Sigmoid colon (tissue), 6 donors: ENCODE measurements at regions not wholly inside any gene's neighbourhood (a gene's known extent, or its start where the extent isn't known, plus 50 kb on each side); places are given as distances from the start of the nearest gene placed in this dataset.

Source experiments
- DNase-seq: peaks from one replicate; pipeline ENCODE4 v3.0.0-alpha.2; 2019
- H3K27ac ChIP-seq, 4 donors: fragments of 200-600 bp; sonication (generic); one replicate each; pipeline ENCODE4 v1.5.1; 2016 to 2019; ENCODE audit warnings: mild to moderate bottlenecking in 1 of 4
- H3K27me3 ChIP-seq, 3 donors: fragments of 200-600 bp; sonication (generic); one replicate each; pipeline ENCODE4 v1.5.1; 2019; ENCODE audit warnings: mild to moderate bottlenecking in 1 of 3
- H3K36me3 ChIP-seq, 4 donors: fragments of 200-600 bp; sonication (generic); one replicate each; pipeline ENCODE4 v1.5.1; 2016 to 2019
- H3K4me1 ChIP-seq, 4 donors: fragments of 200-600 bp; sonication (generic); one replicate each; pipeline ENCODE4 v1.5.1; 2017 to 2019
- H3K4me3 ChIP-seq, 4 donors: fragments of 200-600 bp; sonication (generic); one replicate each; pipeline ENCODE4 v1.5.1; 2017 to 2019; ENCODE audit warnings: mild to moderate bottlenecking in 2 of 4, moderate library complexity in 1 of 4
- H3K9me3 ChIP-seq, 4 donors: fragments of 200-600 bp in 3 of 4; sonication (generic) in 3 of 4; one replicate each; pipeline versions ENCODE4 v1.5.1 to v1.6.1; 2013 to 2019
- EP300 ChIP-seq, 4 donors: sonication (generic); formaldehyde crosslinking; IDR thresholded peaks; one replicate each; pipeline ENCODE4 v1.6.1; 2017; ENCODE audit warnings: antibody characterized with exemption in 4 of 4
- POLR2A ChIP-seq, 2 donors: fragments of 450-650 bp; IDR thresholded peaks; one replicate each; pipeline ENCODE4 v1.6.1; 2016; ENCODE audit warnings: antibody characterized with exemption in 2 of 2, mild to moderate bottlenecking in 2 of 2, moderate library complexity in 2 of 2
- POLR2AphosphoS5 ChIP-seq, 4 donors: sonication (generic); formaldehyde crosslinking; IDR thresholded peaks; one replicate each; pipeline ENCODE4 v1.6.1; 2017; ENCODE audit warnings: antibody characterized with exemption in 4 of 4
- WGBS, 2 donors: extraction: QIAGEN DNeasy Blood & Tissue Kit; methylation state at CpG; one replicate each; pipeline ENCODE4 v1.1.7; 2013; 5-methylcytosine and 5-hydroxymethylcytosine counted together
- intact Hi-C: fragments of 100-400 bp; cut with DNase I; formaldehyde crosslinking; loops from one replicate; pipeline ENCODE4 v1.15.1; 2023
- TF ChIP-seq, protein P1 (sequence below), 4 experiments: fragments of 450-650 bp in 3 of 4; fragments of 200-600 bp in 1 of 4; IDR thresholded peaks; one replicate each; pipeline ENCODE4 v1.5.1; 2016 to 2019; ENCODE audit warnings: antibody characterized with exemption in 4 of 4, mild to moderate bottlenecking in 3 of 4, moderate library complexity in 2 of 4
- donor health status: healthy with polysubstance abuse.
- donor health status: healthy.

DNA sequence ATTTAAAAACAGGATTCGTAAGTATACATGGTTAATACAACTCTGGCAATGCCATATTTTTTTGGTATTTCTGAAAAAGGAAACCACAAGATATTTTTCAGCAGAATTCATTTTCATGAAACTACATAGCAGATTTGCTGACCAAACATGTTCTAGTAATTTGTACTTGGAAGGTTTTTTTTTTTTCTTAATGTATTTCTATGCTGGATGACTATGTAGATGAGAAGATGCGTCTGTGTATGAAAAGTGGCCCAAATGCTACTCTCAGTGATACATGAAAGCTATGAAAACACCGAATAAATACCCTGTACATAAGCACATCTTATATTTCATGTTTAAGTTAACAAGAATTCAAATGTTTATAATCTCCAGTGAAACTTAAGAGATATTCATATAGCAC is 400.9 kb upstream of the CYLC2 start:
- no peak overlapping the region for H3K4me3 ChIP-seq
- no peaks in the 10 kb centered on the region for H3K27me3 ChIP-seq
- 84 to 86% methylated on average over 3 of the region's 3 CpGs for WGBS, 2 donors
- no peaks in the 10 kb centered on the region for H3K9me3 ChIP-seq
- no peaks in the 10 kb centered on the region for H3K36me3 ChIP-seq
- no peak overlapping the region for H3K27ac ChIP-seq
- intact Hi-C loops, result no loop called here
- no peaks in the 10 kb centered on the region for H3K4me1 ChIP-seq
- no peak for DNase-seq
- TF ChIP-seq EP300 (IDR thresholded peaks at IDR 0.05), result no peak
- no peak for TF ChIP-seq POLR2AphosphoS5 (IDR thresholded peaks at IDR 0.05)
- no peak for TF ChIP-seq POLR2A (IDR thresholded peaks at IDR 0.05)
- TF ChIP-seq, protein P1, sequence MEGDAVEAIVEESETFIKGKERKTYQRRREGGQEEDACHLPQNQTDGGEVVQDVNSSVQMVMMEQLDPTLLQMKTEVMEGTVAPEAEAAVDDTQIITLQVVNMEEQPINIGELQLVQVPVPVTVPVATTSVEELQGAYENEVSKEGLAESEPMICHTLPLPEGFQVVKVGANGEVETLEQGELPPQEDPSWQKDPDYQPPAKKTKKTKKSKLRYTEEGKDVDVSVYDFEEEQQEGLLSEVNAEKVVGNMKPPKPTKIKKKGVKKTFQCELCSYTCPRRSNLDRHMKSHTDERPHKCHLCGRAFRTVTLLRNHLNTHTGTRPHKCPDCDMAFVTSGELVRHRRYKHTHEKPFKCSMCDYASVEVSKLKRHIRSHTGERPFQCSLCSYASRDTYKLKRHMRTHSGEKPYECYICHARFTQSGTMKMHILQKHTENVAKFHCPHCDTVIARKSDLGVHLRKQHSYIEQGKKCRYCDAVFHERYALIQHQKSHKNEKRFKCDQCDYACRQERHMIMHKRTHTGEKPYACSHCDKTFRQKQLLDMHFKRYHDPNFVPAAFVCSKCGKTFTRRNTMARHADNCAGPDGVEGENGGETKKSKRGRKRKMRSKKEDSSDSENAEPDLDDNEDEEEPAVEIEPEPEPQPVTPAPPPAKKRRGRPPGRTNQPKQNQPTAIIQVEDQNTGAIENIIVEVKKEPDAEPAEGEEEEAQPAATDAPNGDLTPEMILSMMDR (IDR thresholded peaks at IDR 0.05), result no peak

DNA sequence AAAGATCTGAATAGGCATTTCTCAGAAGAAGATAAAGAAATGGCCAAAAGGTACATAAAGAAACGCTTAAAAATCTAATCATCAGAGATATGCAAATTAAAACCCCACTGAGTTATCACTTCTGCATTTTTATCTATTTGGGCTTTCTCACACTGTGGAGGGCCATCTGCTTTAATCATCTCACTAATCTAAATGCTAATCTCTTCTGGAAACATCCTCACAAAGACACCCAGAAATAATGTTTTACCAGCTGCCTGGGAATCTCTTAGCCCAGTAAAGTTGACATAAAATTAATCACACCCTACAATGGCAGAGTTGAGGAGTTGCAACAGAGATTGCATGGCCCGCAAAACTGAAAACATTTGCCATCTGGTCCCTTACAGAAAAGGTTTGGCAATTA is 407.9 kb upstream of the CYLC2 start:
- no peaks in the 10 kb centered on the region for H3K9me3 ChIP-seq
- H3K27ac ChIP-seq, result no peak overlapping the region
- 37 to 45% methylated on average over 2 of the region's 2 CpGs for WGBS, 2 donors
- no peaks in the 10 kb centered on the region for H3K27me3 ChIP-seq
- DNase-seq, result no peak
- H3K36me3 ChIP-seq, result no peaks in the 10 kb centered on the region
- TF ChIP-seq POLR2A (IDR thresholded peaks at IDR 0.05), result no peak
- TF ChIP-seq, protein P1 (IDR thresholded peaks at IDR 0.05), result no peak
- TF ChIP-seq EP300 (IDR thresholded peaks at IDR 0.05), result no peak
- no peak for TF ChIP-seq POLR2AphosphoS5 (IDR thresholded peaks at IDR 0.05)
- intact Hi-C loops, result no loop called here
- no peaks in the 10 kb centered on the region for H3K4me1 ChIP-seq
- no peak overlapping the region for H3K4me3 ChIP-seq

DNA sequence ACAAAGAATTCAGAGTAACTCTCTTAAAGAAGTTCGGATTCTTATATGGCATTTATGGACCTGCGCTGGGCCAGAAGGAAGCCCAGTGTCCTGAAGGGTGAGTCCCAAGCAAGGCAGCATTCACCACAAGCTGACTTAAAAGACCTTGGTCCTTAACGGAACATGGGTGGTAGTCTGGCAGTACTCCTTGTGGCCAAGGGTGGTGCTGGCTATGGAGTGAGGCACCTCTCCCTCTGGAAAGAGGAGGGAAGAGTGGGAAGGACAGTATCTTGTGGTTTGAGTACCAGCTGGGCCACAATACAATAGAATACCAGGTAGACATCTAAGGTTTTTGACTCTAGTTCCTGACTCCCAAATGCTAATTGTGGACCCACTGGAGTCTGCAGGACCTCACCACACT is 425.7 kb upstream of the CYLC2 start:
- H3K27ac ChIP-seq, result no peak overlapping the region
- WGBS, 2 donors, result 83 to 91% methylated on average over 3 of the region's 3 CpGs
- no peak for DNase-seq

DNA sequence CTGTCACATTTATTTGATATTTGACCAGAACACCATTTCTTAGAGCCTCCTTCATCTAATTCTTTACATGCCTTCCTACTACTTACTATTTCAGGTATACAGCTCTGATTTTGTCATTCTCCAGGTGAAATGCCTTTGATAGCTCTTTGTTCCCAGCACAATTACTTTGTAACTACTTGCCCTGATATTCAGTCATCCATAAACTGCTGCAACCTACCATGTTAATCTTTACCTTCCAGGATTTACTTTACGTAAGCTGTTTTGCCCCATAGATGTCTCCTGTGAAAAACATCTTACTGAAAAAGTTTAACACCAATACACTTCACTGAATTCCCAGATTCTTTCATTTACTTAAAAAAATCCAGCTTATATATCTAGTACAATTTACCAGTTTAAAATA is 443.8 kb upstream of the CYLC2 start:
- no peak overlapping the region for H3K27ac ChIP-seq

More for the DNA sequence above, 425.7 kb upstream of the CYLC2 start:
- TF ChIP-seq, protein P1 (IDR thresholded peaks at IDR 0.05), result no peak
- H3K27me3 ChIP-seq, result no peaks in the 10 kb centered on the region
- H3K9me3 ChIP-seq, result no peaks in the 10 kb centered on the region
- H3K4me1 ChIP-seq, result no peaks in the 10 kb centered on the region
- H3K4me3 ChIP-seq, result no peak overlapping the region
- no peaks in the 10 kb centered on the region for H3K36me3 ChIP-seq
- intact Hi-C loops, result no loop called here

DNA sequence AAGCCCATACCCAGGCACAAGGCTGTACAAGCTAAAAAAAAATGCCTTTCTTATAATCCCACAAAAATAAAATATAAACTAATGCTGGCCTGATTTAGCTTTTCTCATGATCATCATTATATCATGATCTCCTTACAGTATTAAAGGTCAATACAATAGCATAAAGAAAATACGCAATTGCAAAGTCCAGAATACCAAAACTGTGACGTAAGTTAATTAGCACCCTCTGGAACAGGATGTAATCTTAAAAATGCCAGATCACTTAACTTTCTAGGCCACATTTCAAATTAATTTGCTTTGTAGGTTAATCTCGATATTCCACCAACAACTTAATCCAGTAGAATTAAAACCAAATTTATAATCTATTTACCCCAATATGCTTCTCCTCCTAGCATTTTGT is 444.2 kb upstream of the CYLC2 start:
- no peaks in the 10 kb centered on the region for H3K27me3 ChIP-seq
- no peaks in the 10 kb centered on the region for H3K9me3 ChIP-seq
- H3K4me3 ChIP-seq, result no peak overlapping the region
- intact Hi-C loops, result no loop called here
- H3K27ac ChIP-seq, result no peak overlapping the region
- no peak for TF ChIP-seq EP300 (IDR thresholded peaks at IDR 0.05)
- TF ChIP-seq POLR2A (IDR thresholded peaks at IDR 0.05), result no peak
- TF ChIP-seq, protein P1 (IDR thresholded peaks at IDR 0.05), result no peak
- no peak for TF ChIP-seq POLR2AphosphoS5 (IDR thresholded peaks at IDR 0.05)
- no peak for DNase-seq
- no peaks in the 10 kb centered on the region for H3K4me1 ChIP-seq
- WGBS, 2 donors, result 86 to 88% methylated on average over 3 of the region's 3 CpGs
- no peaks in the 10 kb centered on the region for H3K36me3 ChIP-seq

More for the DNA sequence above, 443.8 kb upstream of the CYLC2 start:
- H3K4me3 ChIP-seq, result no peak overlapping the region
- intact Hi-C loops, result no loop called here
- no peak for DNase-seq
- TF ChIP-seq EP300 (IDR thresholded peaks at IDR 0.05), result no peak
- no peak for TF ChIP-seq POLR2AphosphoS5 (IDR thresholded peaks at IDR 0.05)
- TF ChIP-seq, protein P1 (IDR thresholded peaks at IDR 0.05), result no peak
- TF ChIP-seq POLR2A (IDR thresholded peaks at IDR 0.05), result no peak
- H3K4me1 ChIP-seq, result no peaks in the 10 kb centered on the region
- no peaks in the 10 kb centered on the region for H3K36me3 ChIP-seq
- 83 to 94% methylated on average over 1 of the region's 1 CpG for WGBS, 2 donors
- H3K9me3 ChIP-seq, result no peaks in the 10 kb centered on the region
- H3K27me3 ChIP-seq, result no peaks in the 10 kb centered on the region
